SK-N-MC (cell line): ENCODE measurements at regions not wholly inside any gene's neighbourhood (a gene's known extent, or its start where the extent isn't known, plus 50 kb on each side); places are given as distances from the start of the nearest gene placed in this dataset.

Experiments used
- EZH2 ChIP-seq: fragments of 200-600 bp; sonication (generic); IDR thresholded peaks from one replicate; pipeline ENCODE4 v1.6.1; 2017; ENCODE audit warnings: antibody characterized with exemption
- FOXP2 ChIP-seq: optimal IDR thresholded peaks from 2 replicates; pipeline ENCODE3; 2011; ENCODE audit warnings: mild to moderate bottlenecking, moderate library complexity; ENCODE audit not compliant: insufficient read depth; ENCODE audit errors: extremely low read length, control extremely low read depth
- POLR2AphosphoS5 ChIP-seq: IDR thresholded peaks from 2 replicates; pipeline ENCODE4 v1.6.1; 2012; ENCODE audit warnings: mild to moderate bottlenecking, low read depth, low read length, borderline replicate concordance

GRCh38 chr3:42035816-42036482 lies 55.2 kb upstream of the TRAK1 start:
- TF ChIP-seq EZH2 = no peak
- no peak for TF ChIP-seq POLR2AphosphoS5
- no peak for TF ChIP-seq FOXP2
